ENCODE measurements at regions not wholly inside any gene's neighbourhood (a gene's known extent, or its start where the extent isn't known, plus 50 kb on each side); places are given as distances from the start of the nearest gene placed in this dataset.

GRCh38 chr14:47899685-47900084, 224.3 kb upstream of the MDGA2 start:
- no peak for DNase-seq (ENCODE audit: low read depth in 2 of 2)

GRCh38 chr14:47874350-47874749, 198.9 kb upstream of the MDGA2 start:
- DNase-seq (ENCODE audit: low read depth in 2 of 2) = no peak

GRCh38 chr14:47872588-47872987, 197.2 kb upstream of the MDGA2 start:
- DNase-seq (ENCODE audit: low read depth in 2 of 2) = no peak

- no peak for DNase-seq (ENCODE audit: low read depth in 2 of 2)
Measured at GRCh38 chr14:47863441-47863840, 188.0 kb upstream of the MDGA2 start.

- no peak for DNase-seq (ENCODE audit: low read depth in 2 of 2)
Measured at GRCh38 chr14:47857646-47858045, 182.2 kb upstream of the MDGA2 start.

GRCh38 chr14:47852278-47852677, 176.9 kb upstream of the MDGA2 start:
- DNase-seq (ENCODE audit: low read depth in 2 of 2) = no peak

- no peak for DNase-seq (ENCODE audit: low read depth in 2 of 2)
Measured at GRCh38 chr14:47846008-47846407, 170.6 kb upstream of the MDGA2 start.

- DNase-seq (ENCODE audit: low read depth in 2 of 2) = no peak
Measured at GRCh38 chr14:47843236-47843635, 167.8 kb upstream of the MDGA2 start.

GRCh38 chr14:47833011-47833410, 157.6 kb upstream of the MDGA2 start:
- no peak for DNase-seq (ENCODE audit: low read depth in 2 of 2)

GRCh38 chr14:47826809-47827208, 151.4 kb upstream of the MDGA2 start:
- DNase-seq (ENCODE audit: low read depth in 2 of 2) = no peak

- DNase-seq (ENCODE audit: low read depth in 2 of 2) = no peak
Measured at GRCh38 chr14:47822326-47822725, 146.9 kb upstream of the MDGA2 start.

GRCh38 chr14:47821135-47821534, 145.7 kb upstream of the MDGA2 start:
- DNase-seq (ENCODE audit: low read depth in 2 of 2) = no peak

- no peak for DNase-seq (ENCODE audit: low read depth in 2 of 2)
Measured at GRCh38 chr14:47790477-47790876, 115.1 kb upstream of the MDGA2 start.

- no peak for DNase-seq (ENCODE audit: low read depth in 2 of 2)
Measured at GRCh38 chr14:47785058-47785457, 109.7 kb upstream of the MDGA2 start.

- no peak for DNase-seq (ENCODE audit: low read depth in 2 of 2)
Measured at GRCh38 chr14:47778631-47779030, 103.2 kb upstream of the MDGA2 start.

GRCh38 chr14:47772652-47773051, 97.2 kb upstream of the MDGA2 start:
- no peak for DNase-seq (ENCODE audit: low read depth in 2 of 2)

GRCh38 chr14:47763188-47763854, 87.9 kb upstream of the MDGA2 start:
- DNase-seq (ENCODE audit: low read depth in 2 of 2) = no peak

- DNase-seq (ENCODE audit: low read depth in 2 of 2) = no peak
Measured at GRCh38 chr14:47746986-47747385, 71.6 kb upstream of the MDGA2 start.

GRCh38 chr14:47744155-47744554, 68.8 kb upstream of the MDGA2 start:
- DNase-seq (ENCODE audit: low read depth in 2 of 2) = no peak

GRCh38 chr14:47739541-47739940, 64.1 kb upstream of the MDGA2 start:
- no peak for DNase-seq (ENCODE audit: low read depth in 2 of 2)

- no peak for DNase-seq (ENCODE audit: low read depth in 2 of 2)
Measured at GRCh38 chr14:47730296-47730695, 54.9 kb upstream of the MDGA2 start.

All from activated CD8-positive, alpha-beta memory T cell treated with anti-CD3 and anti-CD28 coated beads for 4 hours (primary cell).